GM18517 (cell line): ENCODE measurements at regions not wholly inside any gene's neighbourhood (a gene's known extent, or its start where the extent isn't known, plus 50 kb on each side); places are given as distances from the start of the nearest gene placed in this dataset.

Source experiments
- ATAC-seq: cut with Tn5 transposase; IDR thresholded peaks from one replicate; pipeline ENCODE4 v1.9.1; 2021; ENCODE audit warnings: mild to moderate bottlenecking, moderate library complexity; ENCODE audit not compliant: unreplicated experiment

DNA sequence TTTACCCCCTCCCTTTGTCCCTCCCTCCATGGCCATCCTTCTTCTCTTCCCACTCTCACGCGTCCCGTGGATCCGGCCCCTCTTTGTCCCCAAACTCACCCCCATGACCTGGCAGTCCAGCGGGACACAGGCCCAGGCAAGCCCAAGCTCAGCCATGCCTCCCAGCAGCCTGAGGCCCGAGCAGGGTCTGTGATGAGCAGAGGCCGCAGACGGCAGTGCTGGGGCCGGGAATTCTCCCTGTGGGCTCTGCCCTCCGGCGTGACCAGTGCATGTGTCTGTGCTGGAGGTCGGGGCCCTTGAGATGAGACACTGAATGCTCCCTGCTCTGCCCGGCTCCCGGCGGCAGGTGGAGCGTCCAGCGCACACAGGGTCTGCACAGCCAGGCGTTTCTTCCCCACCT lies 237.9 kb downstream of the BRD1 start:
- no peak for ATAC-seq

DNA sequence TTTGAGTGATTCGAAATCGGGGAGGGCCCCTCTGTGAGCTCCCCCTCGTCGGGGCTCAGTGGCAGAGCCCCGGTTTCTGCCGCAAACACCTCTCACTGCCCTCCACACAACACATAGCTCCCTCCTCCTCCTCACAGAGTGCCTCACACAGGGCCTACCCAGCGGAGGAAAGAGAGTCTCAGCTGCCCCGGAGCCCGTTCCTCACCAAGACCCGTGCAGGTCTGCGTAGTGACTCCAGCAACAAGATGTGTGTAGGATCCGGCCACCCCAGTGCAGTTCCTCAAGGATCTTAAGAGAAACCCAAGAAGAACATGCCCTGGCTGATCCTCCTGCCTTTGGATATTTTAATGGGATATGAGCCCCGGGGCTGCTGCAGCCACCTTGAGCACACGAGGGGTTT lies 238.4 kb downstream of the BRD1 start:
- no peak for ATAC-seq

DNA sequence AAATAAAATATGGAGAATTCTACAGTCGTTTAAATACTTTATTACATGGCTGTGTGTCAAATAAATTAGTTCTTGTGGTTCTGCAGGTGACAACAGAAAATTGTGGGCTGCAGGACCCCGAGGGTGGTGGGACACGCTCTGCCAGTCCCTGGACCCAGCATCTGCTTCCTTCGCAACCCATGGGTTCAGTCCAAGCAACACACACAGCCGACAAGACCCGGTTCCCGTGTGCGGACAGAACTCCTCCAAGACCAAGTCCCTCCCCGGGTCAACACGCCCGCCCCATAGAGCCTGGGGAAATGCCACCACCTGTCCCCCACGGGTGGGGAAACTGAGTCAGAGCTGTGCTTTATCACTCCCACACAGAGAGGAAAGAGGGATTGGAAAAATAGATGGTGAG lies 238.9 kb downstream of the BRD1 start:
- ATAC-seq, result no peak

- no peak for ATAC-seq
Observed at GRCh38 chr22:49587987-49588386, 239.7 kb downstream of the BRD1 start.

GRCh38 chr22:49587421-49587820 lies 240.3 kb downstream of the BRD1 start:
- no peak for ATAC-seq

DNA sequence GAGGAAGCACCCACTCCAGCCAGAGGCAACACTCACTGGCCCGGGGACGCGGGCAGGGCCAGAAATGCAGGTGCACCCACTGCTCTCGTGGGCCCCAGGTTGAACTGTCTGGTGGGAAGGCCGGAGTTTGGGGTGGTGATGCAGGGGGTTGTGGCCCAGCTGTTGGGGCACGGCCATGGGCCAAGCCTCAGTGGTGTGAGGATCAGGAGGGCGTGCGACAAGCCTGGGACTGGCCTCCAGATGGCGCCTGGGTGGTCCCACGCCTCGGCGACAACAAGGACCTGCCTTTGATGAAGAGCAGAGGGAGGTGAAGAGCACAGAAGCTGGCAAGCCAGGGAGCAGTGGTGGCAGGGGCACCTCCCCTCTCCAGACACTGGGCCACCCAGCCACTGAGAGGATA lies 240.8 kb downstream of the BRD1 start:
- no peak for ATAC-seq

- no peak for ATAC-seq
Observed at GRCh38 chr22:49586244-49586748, 241.4 kb downstream of the BRD1 start.

DNA sequence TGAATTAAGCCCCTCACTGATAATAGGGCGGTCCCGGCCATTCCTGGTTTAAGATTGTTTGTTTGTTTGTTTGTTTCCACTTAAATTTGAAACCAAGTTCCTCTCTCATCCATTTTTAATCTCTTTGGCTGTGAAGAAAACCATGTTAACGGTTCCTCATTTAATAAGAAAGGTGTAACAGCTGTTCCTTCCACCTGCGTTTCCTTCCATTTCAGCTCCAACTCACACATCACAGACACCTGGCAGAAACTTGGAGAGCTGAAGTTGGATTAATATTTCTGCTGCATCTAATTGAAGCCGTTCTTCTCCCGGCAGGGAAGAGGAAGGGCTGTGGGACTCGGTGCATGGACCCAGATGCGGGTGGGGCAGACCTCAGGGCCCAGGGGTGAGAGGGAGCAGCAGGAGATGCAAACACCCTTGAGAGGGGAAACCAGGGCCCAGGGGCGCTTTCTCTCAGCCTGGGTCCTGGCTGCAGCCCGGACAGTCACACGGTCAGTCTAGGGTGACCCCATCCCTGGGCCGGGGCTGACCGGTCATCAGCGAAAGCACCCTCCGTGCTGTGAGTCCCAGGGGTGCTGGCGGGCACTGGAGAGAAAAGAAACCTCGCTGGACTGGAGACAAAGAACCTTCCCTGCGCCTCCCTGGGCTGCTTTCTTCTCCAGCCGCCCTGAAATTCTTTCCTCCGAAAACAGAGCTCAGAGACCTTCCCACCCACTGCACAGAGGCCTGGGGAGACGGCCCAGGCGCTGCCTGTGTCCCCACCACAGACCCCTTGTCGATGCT lies 242.0 kb downstream of the BRD1 start:
- ATAC-seq, result no peak

DNA sequence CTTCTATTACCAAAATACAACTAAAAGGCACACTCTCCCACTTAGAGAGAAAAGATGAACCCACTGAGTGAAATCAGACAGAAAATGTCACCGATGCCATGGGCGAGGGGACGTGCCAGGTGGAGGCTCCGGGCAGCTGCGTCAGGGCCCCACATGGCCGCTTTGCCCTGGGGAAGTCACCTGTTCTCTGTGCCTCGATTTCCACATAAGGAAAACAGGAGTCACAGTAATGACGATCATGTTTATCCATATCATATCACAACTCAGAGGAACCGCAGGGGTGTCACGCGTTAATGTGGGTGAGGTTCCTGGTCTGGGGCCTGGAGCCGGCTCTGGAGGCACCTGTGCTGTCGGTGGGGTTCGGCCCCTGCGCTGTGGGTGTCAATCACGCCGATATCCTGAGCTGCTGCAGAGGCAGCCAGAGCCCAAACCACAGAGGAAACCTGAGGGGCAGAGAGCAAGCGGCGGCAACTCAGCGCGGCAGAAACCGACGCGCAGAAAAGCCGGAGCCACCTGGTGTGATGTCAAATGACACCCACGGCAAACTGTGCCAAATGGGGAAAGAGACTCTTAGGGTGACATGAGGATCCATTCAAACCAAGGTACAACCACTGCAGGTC lies 243.7 kb downstream of the BRD1 start:
- no peak for ATAC-seq

- ATAC-seq, result no peak
Observed at GRCh38 chr22:49583341-49583740, 244.3 kb downstream of the BRD1 start.

DNA sequence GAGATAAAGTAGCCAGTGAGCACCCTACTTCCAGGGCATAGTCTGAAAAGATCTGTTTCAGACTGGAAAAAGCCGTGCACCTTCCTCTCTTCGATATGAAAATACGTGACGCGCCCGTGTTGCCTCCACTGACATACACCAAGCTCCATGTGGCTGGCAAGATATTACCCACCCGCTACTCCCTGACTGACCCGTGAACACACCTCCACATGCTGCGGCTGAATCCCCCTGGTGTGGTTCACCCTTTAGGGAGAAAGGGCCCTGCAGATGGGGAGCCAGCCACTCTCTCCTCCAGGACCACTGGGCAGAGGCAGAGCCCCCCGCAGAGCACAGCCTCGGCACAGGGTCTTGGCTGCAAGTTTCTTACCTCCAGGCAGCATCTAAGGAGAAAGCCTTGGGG lies 245.0 kb downstream of the BRD1 start:
- ATAC-seq, result no peak

- ATAC-seq, result no peak
Observed at GRCh38 chr22:49582181-49582580, 245.5 kb downstream of the BRD1 start.

DNA sequence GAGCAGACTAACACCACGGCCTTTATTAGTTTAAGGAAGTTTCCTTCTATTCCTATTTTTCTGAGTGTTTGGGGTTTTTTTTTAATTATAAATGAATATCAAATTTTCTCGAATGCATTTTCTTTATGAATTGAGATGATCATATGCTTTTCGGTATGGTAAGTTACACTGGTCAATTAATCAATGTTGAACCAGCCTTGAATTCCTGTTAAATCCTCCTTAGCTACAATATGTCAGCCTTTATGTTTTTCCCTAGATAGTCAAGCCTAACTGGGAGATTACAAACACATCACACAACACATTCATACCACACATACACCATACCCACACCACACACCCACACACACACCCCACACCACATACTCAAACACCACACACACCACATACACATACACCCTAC lies 247.6 kb downstream of the BRD1 start:
- no peak for ATAC-seq

DNA sequence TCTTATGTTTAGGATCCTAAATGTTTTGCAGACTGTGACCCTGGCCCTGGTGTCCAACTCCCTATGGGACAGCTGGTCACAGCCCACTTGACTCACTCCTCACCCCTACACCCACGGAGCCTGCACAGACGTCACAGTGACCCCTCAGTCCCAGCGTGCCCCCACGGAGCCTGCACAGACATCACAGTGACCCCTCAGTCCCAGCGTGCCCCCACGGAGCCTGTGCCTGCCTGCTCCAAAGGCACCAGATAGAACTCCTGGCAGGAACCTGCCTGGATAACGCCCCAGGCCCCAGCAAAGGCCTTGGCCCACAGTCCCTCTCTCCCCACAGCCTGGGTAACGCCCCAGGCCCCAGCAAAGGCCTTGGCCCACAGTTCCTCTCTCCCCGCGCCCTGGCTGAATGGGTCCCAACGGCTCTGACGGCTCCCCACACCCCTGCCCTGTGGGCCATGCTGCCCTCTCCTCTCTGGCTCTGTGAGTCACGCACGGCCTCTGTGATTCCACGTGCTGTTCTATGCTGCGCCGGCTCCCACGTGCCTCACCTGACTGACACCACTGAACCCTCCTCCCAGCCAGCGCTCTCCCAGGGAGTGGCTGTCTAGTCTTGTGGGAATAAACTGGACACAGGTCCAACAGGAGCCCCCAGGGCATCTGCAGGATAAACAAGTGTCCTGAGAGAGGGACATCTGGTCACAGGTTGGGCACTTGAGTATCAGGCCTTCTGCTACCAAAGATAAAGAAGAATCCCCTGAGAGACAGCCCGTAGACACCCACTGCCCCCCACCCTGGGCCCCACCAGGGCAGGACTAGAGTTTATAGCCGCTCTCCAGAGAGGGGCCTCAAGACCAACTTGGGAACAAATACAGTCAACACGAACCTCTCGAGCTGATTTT lies 250.3 kb downstream of the BRD1 start:
- ATAC-seq, result no peak

GRCh38 chr22:49576241-49577141 lies 251.2 kb downstream of the BRD1 start:
- ATAC-seq, result no peak

DNA sequence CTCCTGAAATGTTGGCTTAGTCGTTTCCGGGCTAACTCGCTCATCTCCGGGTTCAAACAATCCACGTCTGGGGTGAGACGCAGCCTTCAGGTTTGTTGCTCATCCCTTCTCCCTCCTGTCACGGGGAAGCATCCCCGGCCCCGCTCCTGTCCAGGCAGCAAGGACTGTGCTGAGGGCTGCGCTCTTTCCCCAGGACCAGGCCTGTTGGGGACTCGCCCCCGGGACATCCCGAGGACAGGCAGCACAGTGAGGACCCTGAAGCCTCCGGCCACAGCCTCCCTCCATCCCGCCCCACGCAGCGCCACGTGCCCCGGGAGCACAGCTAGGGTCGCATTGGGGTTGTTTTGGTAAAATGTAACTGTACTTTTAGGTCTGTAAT lies 252.0 kb downstream of the BRD1 start:
- no peak for ATAC-seq

DNA sequence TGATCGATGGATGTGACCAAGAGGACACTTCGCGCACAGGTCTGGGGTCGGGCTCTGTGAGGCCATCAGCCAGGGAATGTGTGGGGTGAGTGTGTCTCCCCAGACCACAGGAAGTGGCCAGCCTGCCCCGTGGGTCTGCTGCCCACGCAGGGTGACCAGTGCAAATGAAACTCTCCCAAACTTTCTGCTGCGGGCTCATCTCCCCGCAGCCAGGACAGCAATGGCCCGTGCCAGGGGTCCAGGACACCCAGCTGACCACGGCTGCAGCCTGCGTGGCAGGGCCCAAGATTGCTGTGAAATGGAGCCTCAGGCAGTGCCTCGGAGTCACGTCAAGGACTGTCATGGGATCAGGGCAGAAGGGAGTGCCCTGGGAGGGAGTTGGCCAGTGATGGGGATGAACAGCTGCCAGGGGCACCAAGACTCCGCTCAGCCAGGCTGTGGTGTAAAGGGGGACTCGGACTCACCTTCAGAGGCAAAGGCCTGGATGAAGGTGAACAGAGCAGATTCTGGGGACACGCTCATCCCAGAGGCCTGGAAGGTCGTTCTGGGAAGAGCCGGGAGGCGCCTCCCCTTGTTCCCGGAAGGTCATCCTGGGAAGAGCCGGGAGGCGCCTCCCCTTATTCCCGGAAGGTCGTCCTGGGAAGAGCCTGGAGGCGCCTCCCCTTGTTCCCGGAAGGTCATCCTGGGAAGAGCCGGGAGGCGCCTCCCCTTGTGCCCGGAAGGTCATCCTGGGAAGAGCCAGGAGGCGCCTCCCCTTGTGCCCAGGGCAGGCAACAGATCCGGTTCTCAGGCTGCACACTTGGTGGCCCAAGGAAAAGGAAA lies 252.6 kb downstream of the BRD1 start:
- no peak for ATAC-seq

GRCh38 chr22:49574205-49574880 lies 253.3 kb downstream of the BRD1 start:
- ATAC-seq, result no peak

DNA sequence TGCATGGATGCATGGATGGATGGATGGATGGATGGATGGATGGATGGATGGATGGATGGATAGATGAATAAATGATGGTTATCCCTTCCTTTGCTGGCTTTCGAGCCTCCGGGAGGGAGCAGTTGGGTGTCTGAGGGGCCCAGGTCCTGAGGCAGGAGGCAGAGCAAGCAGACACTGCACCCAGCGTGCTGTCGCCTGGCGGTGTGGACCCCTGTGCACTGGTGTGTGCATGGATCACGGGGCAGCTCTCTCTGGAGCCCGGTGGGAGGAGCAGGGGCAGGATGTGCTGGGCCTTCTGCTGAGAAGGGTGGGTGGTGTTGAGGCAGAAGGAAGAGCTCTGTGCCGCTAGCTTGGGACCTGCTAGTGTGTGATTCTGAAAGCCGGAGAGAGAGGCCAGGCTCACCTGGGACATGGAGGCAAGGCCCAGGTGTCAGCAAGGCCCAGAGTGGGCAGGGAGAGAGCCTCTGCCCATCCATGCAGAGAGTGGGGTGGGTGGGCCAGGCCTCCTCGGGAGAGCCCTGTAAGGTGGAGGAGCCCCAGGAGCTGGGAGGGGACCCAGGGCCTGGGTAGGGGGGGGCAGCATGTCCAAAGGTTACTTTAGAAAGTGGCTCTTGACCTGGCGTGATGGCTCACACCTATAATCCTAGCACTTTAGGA lies 254.4 kb downstream of the BRD1 start:
- no peak for ATAC-seq
